ENCODE measurements at regions not wholly inside any gene's neighbourhood (a gene's known extent, or its start where the extent isn't known, plus 50 kb on each side); places are given as distances from the start of the nearest gene placed in this dataset.

GRCh38 chr4:54988655-54989054, 136.7 kb downstream of the KDR start:
- DNase-seq, result no peak

GRCh38 chr4:54986095-54986846, 139.1 kb downstream of the KDR start:
- DNase-seq, result no peak

- DNase-seq, result no peak
Measured at GRCh38 chr4:54976682-54977081, 148.7 kb downstream of the KDR start.

GRCh38 chr4:54976031-54976430, 149.4 kb downstream of the KDR start:
- DNase-seq, result no peak

DNA sequence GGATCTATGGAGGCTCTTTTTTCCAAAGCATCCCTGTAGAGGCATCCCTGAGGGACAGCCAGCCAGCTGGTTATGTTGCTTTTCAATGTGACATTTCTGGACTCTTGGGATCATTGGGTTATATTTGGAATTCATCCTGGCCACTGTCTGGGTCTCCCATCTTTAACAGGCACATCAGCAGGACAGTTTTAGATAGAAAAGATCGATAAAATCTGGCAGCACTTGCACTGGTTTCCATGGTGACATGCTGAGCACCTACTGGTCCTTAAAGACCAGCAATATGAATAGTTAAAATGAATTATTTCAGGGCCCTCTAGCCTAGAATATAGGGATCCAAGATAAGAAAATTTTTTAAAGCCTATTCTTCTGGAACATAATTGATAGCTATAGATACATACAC, 151.6 kb downstream of the KDR start:
- no peak for DNase-seq

GRCh38 chr4:54971474-54971950, 153.9 kb downstream of the KDR start:
- peak; percentile 54 for DNase-seq

DNA sequence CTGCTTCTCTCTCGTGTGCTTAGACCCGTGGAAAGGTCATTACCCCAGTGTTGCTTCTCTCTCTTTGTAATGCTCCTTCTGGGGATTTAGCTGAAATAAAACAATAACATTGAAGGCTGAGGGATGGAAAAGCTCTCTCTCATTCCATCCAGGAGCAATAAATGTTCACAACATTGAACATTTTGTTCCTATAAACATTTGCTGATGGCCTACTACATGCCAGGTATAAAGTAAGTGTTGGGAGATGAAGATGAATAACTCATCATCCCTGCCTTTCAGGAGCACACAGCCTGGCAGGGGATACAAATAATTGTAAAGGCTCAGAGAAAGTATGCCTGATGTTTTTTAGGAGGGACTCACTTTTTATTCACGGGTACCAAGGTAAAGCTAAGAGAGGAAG, 158.1 kb downstream of the KDR start:
- DNase-seq, result no peak

DNA sequence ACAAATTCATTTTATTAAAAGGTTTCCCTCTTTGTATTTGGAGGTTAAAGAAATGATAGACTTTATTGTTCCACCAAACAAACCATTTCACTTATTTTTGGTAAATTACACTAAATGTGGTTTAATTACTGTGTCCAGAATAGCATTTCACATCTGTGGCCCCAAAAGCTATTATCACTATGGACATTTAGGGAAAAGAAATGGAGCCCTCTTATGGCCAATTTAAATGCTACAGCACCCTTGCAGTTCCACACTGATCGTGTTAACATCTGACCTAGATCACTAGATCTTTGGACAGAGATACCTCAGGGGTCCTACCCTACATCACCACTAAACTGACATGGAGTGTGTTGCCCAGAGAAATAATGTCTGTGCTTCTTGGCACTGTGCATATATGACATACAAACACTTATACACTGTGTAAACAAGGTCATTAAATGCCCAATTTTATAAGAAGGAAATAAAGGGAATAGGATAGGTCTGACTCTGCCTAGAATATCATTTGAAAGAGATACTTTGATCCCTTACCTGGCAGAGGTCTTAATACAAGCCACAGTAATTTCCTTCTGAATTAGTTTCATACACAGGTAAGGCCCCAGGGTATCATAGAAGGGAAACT, 163.9 kb downstream of the KDR start:
- DNase-seq, result no peak

- no peak for DNase-seq
Measured at GRCh38 chr4:54959651-54960116, 165.7 kb downstream of the KDR start.

GRCh38 chr4:54959131-54959530, 166.3 kb downstream of the KDR start:
- DNase-seq, result no peak

- no peak for DNase-seq
Measured at GRCh38 chr4:54958236-54958635, 167.2 kb downstream of the KDR start.

DNA sequence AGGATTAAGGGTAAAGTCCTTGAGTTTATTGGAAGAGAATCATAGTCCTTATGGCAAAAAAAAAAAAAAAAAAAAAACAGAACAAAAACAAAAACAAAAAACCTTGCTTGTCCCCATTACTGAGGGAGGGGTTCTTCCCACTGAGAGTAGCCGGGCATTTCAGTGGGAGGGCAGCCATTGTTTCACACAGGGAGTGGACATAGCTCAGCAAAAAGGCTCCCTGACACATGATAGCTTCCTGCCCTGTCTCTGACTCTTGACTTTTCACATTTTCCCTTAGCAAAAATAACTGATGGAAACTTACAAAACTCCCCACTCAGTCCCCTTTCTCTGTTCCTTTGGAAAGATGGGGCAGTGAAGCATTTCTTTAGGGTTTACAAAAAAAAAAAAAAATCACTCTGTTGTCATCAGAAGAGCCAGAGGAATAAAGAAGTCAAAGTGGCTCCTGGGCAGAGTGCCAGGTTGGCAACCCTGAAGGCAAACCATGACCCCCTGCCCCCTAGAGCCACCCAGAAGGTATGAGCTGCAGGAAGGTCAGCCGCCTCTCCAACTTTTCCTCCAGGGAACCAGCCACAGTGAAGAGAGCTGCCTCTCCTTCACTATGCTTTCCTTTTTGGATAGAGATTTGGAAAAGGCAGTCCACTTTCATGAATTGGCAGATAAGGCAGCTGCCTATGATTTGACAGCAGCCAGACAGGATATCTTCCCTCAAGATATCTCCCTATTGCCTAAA, 170.6 kb downstream of the KDR start:
- DNase-seq, result no peak

GRCh38 chr4:54946741-54947140, 178.7 kb downstream of the KDR start:
- no peak for DNase-seq

DNA sequence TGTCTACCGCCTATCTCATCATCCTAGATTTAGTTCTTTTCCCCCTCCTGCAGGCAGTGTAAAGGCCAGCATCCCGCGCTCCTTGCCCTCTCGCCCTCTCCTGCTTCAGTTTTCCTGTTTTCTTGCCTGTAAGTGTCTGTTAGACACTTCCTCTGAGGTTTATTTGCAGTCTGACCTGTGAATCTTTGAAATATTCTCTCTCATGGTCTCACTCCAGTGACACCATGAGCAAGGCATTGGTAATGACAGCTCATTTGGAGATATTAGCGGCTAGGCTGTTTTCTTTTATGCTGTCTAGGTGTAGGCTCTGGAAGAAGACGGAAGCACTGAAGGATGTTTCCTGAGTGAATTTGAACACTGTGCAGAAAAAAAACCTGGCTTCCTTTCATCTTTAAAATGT, 179.6 kb downstream of the KDR start:
- DNase-seq, result no peak

- DNase-seq, result peak; percentile 58
Measured at GRCh38 chr4:54942721-54943120, 182.7 kb downstream of the KDR start.

DNA sequence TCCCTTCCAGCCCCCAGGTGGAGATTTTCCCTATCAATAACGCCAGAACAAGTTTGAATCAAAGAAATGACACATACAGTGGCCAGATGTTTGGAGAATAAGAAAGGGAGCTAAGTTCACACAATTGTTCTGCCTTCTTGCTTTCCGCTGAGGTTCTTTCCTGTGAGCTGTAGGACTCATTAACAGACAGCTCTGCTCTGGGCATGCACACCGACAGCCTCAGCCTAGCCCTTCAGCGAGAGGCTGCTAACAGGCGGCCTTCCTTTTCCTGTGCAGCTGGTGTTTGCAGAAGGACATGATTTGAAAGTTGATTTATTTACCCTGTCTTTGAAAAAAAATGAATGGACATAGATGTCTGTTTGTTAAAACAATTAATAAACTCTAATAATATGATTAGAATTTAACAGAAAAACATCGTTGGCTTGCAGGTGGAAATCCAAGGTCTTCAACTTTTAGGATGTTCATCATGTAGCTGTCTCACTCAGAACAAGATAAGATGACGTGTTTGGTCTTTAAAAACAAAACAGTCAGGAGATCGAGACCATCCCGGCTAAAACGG, 183.3 kb downstream of the KDR start:
- DNase-seq, result peak; percentile 74

DNA sequence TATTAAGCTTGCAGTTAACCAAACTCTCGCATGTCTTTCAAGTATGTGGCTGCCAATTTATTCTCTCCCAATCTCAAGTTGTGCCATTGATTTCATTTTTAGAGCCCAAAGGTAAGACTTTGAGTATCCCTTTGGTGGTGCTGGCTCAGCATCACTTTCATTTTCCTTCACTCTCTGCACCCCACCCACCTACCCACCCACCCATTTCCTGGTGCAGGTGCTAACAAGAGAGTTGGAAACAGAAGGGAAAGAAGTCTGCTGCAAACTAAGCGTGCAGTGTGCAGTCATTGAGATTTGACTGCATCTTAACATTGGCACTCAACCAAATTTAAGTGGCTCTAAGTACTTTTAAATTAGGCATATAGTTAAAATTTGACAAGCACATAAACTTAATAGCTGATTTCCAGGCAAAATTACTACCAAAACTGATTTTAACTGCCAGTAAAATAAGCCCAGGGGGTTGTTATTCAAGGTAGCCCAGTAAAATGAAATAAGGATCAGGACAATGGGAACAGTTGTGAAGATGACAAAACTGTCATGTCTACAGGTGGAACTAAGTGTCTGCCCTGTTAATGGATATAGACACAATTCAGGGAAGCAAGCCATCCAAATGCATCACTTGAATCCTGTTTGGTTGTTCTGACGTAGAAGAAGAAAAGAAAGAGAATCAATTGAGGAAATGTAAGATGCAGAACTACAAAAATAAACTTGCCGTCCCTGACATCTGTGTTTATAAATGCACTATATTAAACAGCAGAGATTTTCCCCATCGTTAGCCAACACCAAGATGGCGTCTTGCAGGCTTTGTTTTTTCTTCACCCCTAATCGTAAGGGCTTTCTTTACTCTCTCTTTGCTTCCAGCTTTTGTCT, 184.2 kb downstream of the KDR start:
- no peak for DNase-seq

- DNase-seq, result peak; percentile 15
Measured at GRCh38 chr4:54937501-54937900, 187.9 kb downstream of the KDR start.

- no peak for DNase-seq
Measured at GRCh38 chr4:54933579-54933978, 191.8 kb downstream of the KDR start.

- DNase-seq, result no peak
Measured at GRCh38 chr4:54930226-54930625, 195.2 kb downstream of the KDR start.

GRCh38 chr4:54929459-54929858, 195.9 kb downstream of the KDR start:
- no peak for DNase-seq

- no peak for DNase-seq
Measured at GRCh38 chr4:54924891-54925290, 200.5 kb downstream of the KDR start.

DNA sequence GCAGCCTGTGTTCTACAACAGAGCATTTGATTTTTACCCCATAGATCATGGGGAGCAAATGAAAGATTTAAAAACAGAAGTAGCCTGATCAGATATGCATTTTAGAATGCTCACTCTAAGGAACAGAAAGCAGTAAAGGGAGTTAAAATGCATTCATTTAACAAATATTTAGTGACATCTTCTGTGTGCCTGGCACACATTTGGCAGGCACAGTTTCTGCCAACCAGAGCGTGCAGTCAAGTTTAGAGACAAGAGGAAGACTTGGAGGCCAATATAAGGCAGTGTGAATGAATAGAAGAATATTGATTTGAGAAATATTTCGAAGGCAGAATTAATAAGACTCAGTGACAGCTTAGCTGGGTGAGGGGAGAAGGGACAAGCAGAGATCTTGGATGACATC, 210.1 kb downstream of the KDR start:
- no peak for DNase-seq
